ENCODE measurements at regions not wholly inside any gene's neighbourhood (a gene's known extent, or its start where the extent isn't known, plus 50 kb on each side); places are given as distances from the start of the nearest gene placed in this dataset.
"Not testable (repeated sequence)": the region's sequence is repeated elsewhere in the genome, so short reads cannot be mapped to it uniquely, and the experiment has no call there.

- DNase-seq, result no peak
Measured at GRCh38 chr18:21928925-21929324, 188.3 kb downstream of the MIB1 start.

GRCh38 chr18:21930177-21930576, 189.6 kb downstream of the MIB1 start:
- no peak for DNase-seq

- no peak for DNase-seq
Measured at GRCh38 chr18:21933931-21934765, 193.6 kb downstream of the MIB1 start.

GRCh38 chr18:21934766-21935015, 194.1 kb downstream of the MIB1 start:
- DNase-seq, result no peak

GRCh38 chr18:21943456-21943855, 202.9 kb downstream of the MIB1 start:
- no peak for DNase-seq

GRCh38 chr18:21949326-21950015, 208.9 kb downstream of the MIB1 start:
- no peak for DNase-seq

- peak; percentile 75 for DNase-seq
Measured at GRCh38 chr18:21955757-21956652, 213.4 kb upstream of the GATA6 start.

- DNase-seq, result no peak
Measured at GRCh38 chr18:21958263-21958662, 211.1 kb upstream of the GATA6 start.

- no peak for DNase-seq
Measured at GRCh38 chr18:21958707-21959450, 210.5 kb upstream of the GATA6 start.

- no peak for DNase-seq
Measured at GRCh38 chr18:21960189-21960588, 209.2 kb upstream of the GATA6 start.

- DNase-seq, result no peak
Measured at GRCh38 chr18:21963336-21963735, 206.1 kb upstream of the GATA6 start.

- no peak for DNase-seq
Measured at GRCh38 chr18:21968338-21968737, 201.1 kb upstream of the GATA6 start.

- DNase-seq, result no peak
Measured at GRCh38 chr18:21972281-21972680, 197.1 kb upstream of the GATA6 start.

- not testable (repeated sequence) for DNase-seq
Measured at GRCh38 chr18:21975954-21976353, 193.4 kb upstream of the GATA6 start.

- DNase-seq, result no peak
Measured at GRCh38 chr18:21978546-21979170, 190.7 kb upstream of the GATA6 start.

GRCh38 chr18:21979171-21979560, 190.2 kb upstream of the GATA6 start:
- peak; percentile 72 for DNase-seq

GRCh38 chr18:21979759-21980158, 189.6 kb upstream of the GATA6 start:
- no peak for DNase-seq

GRCh38 chr18:21980744-21981143, 188.6 kb upstream of the GATA6 start:
- no peak for DNase-seq

GRCh38 chr18:21981489-21981888, 187.9 kb upstream of the GATA6 start:
- not testable (repeated sequence) for DNase-seq

- peak; percentile 89 for DNase-seq
Measured at GRCh38 chr18:21991081-21991534, 178.3 kb upstream of the GATA6 start.

GRCh38 chr18:21991886-21992285, 177.5 kb upstream of the GATA6 start:
- peak; percentile 73 for DNase-seq

- no peak for DNase-seq
Measured at GRCh38 chr18:21996351-21996826, 173.0 kb upstream of the GATA6 start.
